IMR-90 (cell line): ENCODE measurements at regions not wholly inside any gene's neighbourhood (a gene's known extent, or its start where the extent isn't known, plus 50 kb on each side); places are given as distances from the start of the nearest gene placed in this dataset.

Experiments
- ATAC-seq: fragments of 200-7000 bp; cut with Tn5 transposase; 2 replicates; pipeline ENCODE4 v1.9.1; 2020; ENCODE audit warnings: low read depth, mild to moderate bottlenecking, moderate library complexity
- BruUV-seq: library from RNA; stranded (reverse); fragments of 400-500 nt; replicated peaks from 2 replicates; lab custom pipeline; 2021; lab: Mats Ljungman, UMichigan
- CTCF ChIA-PET: fragments of 300-600 bp; formaldehyde crosslinking; extraction: SDS; loops from one replicate; lab custom pipeline; 2021; ENCODE audit warnings: antibody characterized with exemption; lab: Yijun Ruan, JAX
- POLR2A ChIA-PET: fragments of 300-600 bp; sonication (Branson Sonifier 250); formaldehyde crosslinking; loops from one replicate; lab custom pipeline; 2022; ENCODE audit warnings: antibody characterized with exemption; ENCODE audit not compliant: unreplicated experiment; lab: Charles Lee
- DNase-seq: peaks from one replicate; pipeline ENCODE4 v3.0.0; 2013
- H2AFZ ChIP-seq: replicated peaks from 2 replicates; pipeline ENCODE3; 2013; ENCODE audit warnings: low read length, mild to moderate bottlenecking; ENCODE audit not compliant: poor library complexity
- H2AK5ac ChIP-seq: 2 replicates; pipeline ENCODE4 v1.6.1; 2013; ENCODE audit warnings: low read depth, low read length, inconsistent platforms
- H2AK9ac ChIP-seq: replicated peaks from 2 replicates; pipeline ENCODE3; 2013; ENCODE audit warnings: mild to moderate bottlenecking, low read depth, low read length, moderate library complexity; ENCODE audit not compliant: poor library complexity
- H2BK120ac ChIP-seq: 2 replicates; pipeline ENCODE4 v1.6.1; 2013; ENCODE audit warnings: low read depth, low read length, inconsistent platforms
- H2BK15ac ChIP-seq: 3 replicates; pipeline ENCODE4 v1.6.1; 2013; ENCODE audit warnings: low read depth, low read length, inconsistent platforms
- H2BK20ac ChIP-seq: 2 replicates; pipeline ENCODE4 v1.6.1; 2013; ENCODE audit warnings: low read depth, mild to moderate bottlenecking, inconsistent platforms, low read length, moderate library complexity
- H2BK5ac ChIP-seq: 2 replicates; pipeline ENCODE4 v1.6.1; 2013; ENCODE audit warnings: mild to moderate bottlenecking, low read depth, low read length, inconsistent platforms; ENCODE audit not compliant: poor library complexity, severe bottlenecking
- H3K14ac ChIP-seq: replicated peaks from 2 replicates; pipeline ENCODE4 v1.6.1; 2013; ENCODE audit warnings: low read depth, low read length, inconsistent platforms
- H3K18ac ChIP-seq: 2 replicates; pipeline ENCODE4 v1.6.1; 2013; ENCODE audit warnings: low read depth, low read length, control low read depth
- H3K23ac ChIP-seq: 2 replicates; pipeline ENCODE4 v1.6.1; 2013; ENCODE audit warnings: low read depth, low read length, inconsistent platforms
- H3K27ac ChIP-seq: 2 replicates; pipeline ENCODE4 v1.5.1; 2013; ENCODE audit warnings: mild to moderate bottlenecking, control low read depth, low read length; ENCODE audit not compliant: insufficient read depth
- H3K27me3 ChIP-seq: 2 replicates; pipeline ENCODE4 v1.6.1; 2013; ENCODE audit warnings: low read length; ENCODE audit not compliant: control insufficient read depth, insufficient read depth
- H3K36me3 ChIP-seq: 2 replicates; pipeline ENCODE4 v1.6.1; 2013; ENCODE audit warnings: low read length, mixed read lengths; ENCODE audit not compliant: control insufficient read depth, insufficient read depth
- H3K4ac ChIP-seq: 2 replicates; pipeline ENCODE4 v1.6.1; 2013; ENCODE audit warnings: low read depth, low read length, inconsistent platforms
- H3K4me1 ChIP-seq: 2 replicates; pipeline ENCODE4 v1.6.1; 2013; ENCODE audit warnings: low read length, mixed read lengths; ENCODE audit not compliant: control insufficient read depth, insufficient read depth
- H3K4me2 ChIP-seq: 2 replicates; pipeline ENCODE4 v1.6.1; 2013; ENCODE audit warnings: low read depth, mild to moderate bottlenecking, control low read depth, low read length, moderate library complexity
- H3K4me3 ChIP-seq: 2 replicates; pipeline ENCODE4 v1.5.1; 2013; ENCODE audit warnings: low read depth, mild to moderate bottlenecking, control low read depth, low read length, moderate library complexity; ENCODE audit not compliant: insufficient read depth
- H3K56ac ChIP-seq: 2 replicates; pipeline ENCODE4 v1.6.1; 2013; ENCODE audit warnings: low read length, inconsistent platforms; ENCODE audit not compliant: insufficient read depth; ENCODE audit errors: extremely low read depth
- H3K79me1 ChIP-seq, 2 experiments: 2 replicates each; pipeline ENCODE4 v1.6.1; 2013; ENCODE audit warnings: low read length in 2 of 2, inconsistent platforms in 1 of 2, low read depth in 1 of 2
- H3K9ac ChIP-seq: 2 replicates; pipeline ENCODE4 v1.6.1; 2013; ENCODE audit warnings: low read depth, low read length, control low read depth
- H3K9me1 ChIP-seq: 2 replicates; pipeline ENCODE4 v1.6.1; 2013; ENCODE audit warnings: low read length, inconsistent platforms; ENCODE audit not compliant: insufficient read depth
- H3K9me3 ChIP-seq: 2 replicates; pipeline ENCODE4 v1.6.1; 2013; ENCODE audit warnings: low read length; ENCODE audit not compliant: control insufficient read depth, insufficient read depth
- H4K20me1 ChIP-seq: 2 replicates; pipeline ENCODE4 v1.6.1; 2013; ENCODE audit warnings: low read length, inconsistent platforms; ENCODE audit not compliant: insufficient read depth
- H4K5ac ChIP-seq: 2 replicates; pipeline ENCODE4 v1.6.1; 2013; ENCODE audit warnings: mild to moderate bottlenecking, low read depth, low read length, control low read depth
- H4K8ac ChIP-seq, 2 experiments: 2 replicates each; pipeline ENCODE4 v1.6.1; 2013; ENCODE audit warnings: low read depth in 2 of 2, low read length in 2 of 2, control low read depth in 1 of 2, inconsistent platforms in 1 of 2
- H4K91ac ChIP-seq: 2 replicates; pipeline ENCODE4 v1.6.1; 2013; ENCODE audit warnings: low read depth, low read length, inconsistent platforms; ENCODE audit not compliant: insufficient read depth
- BHLHE40 ChIP-seq: fragments of 150-350 bp; IDR thresholded peaks from 2 replicates; pipeline ENCODE4 v1.6.1; 2016; ENCODE audit warnings: mild to moderate bottlenecking, low read depth, low read length
- CHD1 ChIP-seq: IDR thresholded peaks from 2 replicates; pipeline ENCODE4 v1.6.1; 2012; ENCODE audit warnings: low read depth, low read length, improper control_type of control experiment
- MAZ ChIP-seq: IDR thresholded peaks from 2 replicates; pipeline ENCODE4 v1.6.1; 2012; ENCODE audit warnings: low read depth, mild to moderate bottlenecking, low read length, improper control_type of control experiment, moderate library complexity, borderline replicate concordance
- POLR2A ChIP-seq: IDR thresholded peaks from 2 replicates; pipeline ENCODE4 v1.6.1; 2012; ENCODE audit warnings: mild to moderate bottlenecking, low read depth, low read length
- RCOR1 ChIP-seq: IDR thresholded peaks from 2 replicates; pipeline ENCODE4 v1.6.1; 2012; ENCODE audit warnings: mild to moderate bottlenecking, low read length, improper control_type of control experiment; ENCODE audit not compliant: insufficient replicate concordance
- WGBS, 2 experiments: methylation state at CpG; one replicate each; pipeline versions ENCODE4 v1.1.5 to v1.1.7; 2013; ENCODE audit warnings: missing lambda C conversion rate in 2 of 2; ENCODE audit not compliant: insufficient read length in 1 of 2; ENCODE audit errors: extremely low coverage in 2 of 2; 5-methylcytosine and 5-hydroxymethylcytosine counted together
- dilution Hi-C: fragments of 300-500 bp; cut with HindIII; formaldehyde crosslinking; loops from one replicate; pipeline ENCODE4 v1.14.3; 2018; ENCODE audit warnings: low sequenced_read_pairs; ENCODE audit not compliant: unreplicated experiment
- in situ Hi-C: fragments of 300-500 bp; cut with MboI; formaldehyde crosslinking; loops from 3 replicates; pipeline ENCODE4 v1.14.3; 2019; ENCODE audit warnings: low sequenced_read_pairs, inconsistent platforms, mixed read lengths
- intact Hi-C: fragments of 100-400 bp; cut with micrococcal nuclease; formaldehyde crosslinking; loops from 2 replicates; pipeline ENCODE4 v1.10.0; 2022
- TF ChIP-seq, protein P1 (sequence below): fragments of 150-350 bp; IDR thresholded peaks from 2 replicates; pipeline ENCODE4 v1.6.1; 2017; ENCODE audit warnings: mild to moderate bottlenecking, antibody characterized with exemption, low read length, low read depth

DNA sequence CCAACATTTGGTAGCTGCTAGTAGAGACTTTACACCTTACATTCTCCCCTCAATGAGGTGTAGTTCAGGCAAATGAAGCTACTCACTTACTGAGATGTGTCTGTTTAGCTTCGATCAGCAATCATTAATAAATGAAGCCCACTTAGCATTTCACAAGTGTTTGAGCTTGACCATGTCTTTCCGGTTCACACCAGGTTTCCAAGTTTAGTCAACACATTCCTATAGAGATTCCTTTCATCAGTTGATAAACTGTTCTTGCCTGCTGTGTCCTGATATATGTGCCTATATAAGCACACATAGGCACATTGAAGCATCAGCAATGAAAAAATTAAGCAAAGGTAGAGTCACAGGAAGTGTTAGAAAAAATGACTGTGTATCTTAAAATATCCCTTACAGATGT, 150.0 kb downstream of the BTBD3 start:
- Histone ChIP-seq H2AFZ (no peak overlapping the region), H2AK5ac (no peak overlapping the region), H3K9me3 (peaks cover 3% of the 10 kb centered on the region; the same call in 1 of the 2 replicates), H3K4me2 (no peak overlapping the region), H4K5ac (no peak overlapping the region), H4K20me1 (no peaks in the 10 kb centered on the region), H3K36me3 (no peaks in the 10 kb centered on the region), H4K8ac (no peak overlapping the region), H3K14ac (no peak overlapping the region), H2BK5ac (no peak overlapping the region), H3K56ac (no peak overlapping the region), H3K9me1 (no peaks in the 10 kb centered on the region), H2BK15ac (no peak overlapping the region), H2AK9ac (no peak overlapping the region), H3K27me3 (no peaks in the 10 kb centered on the region; the same call in 1 of the 2 replicates), H3K18ac (no peak overlapping the region), H3K9ac (no peak overlapping the region), H3K4me1 (0 out of 2 replicates have a peak, but pooled peaks cover 2% of the 10 kb centered on the region), H3K4ac (no peak overlapping the region), H2BK120ac (no peak overlapping the region), H3K27ac (no peak overlapping the region), H3K79me1 (no peaks in the 10 kb centered on the region), H4K91ac (no peak overlapping the region), H2BK20ac (no peak overlapping the region), H3K4me3 (no peak overlapping the region), H3K23ac (no peak overlapping the region)
- intact Hi-C loops (no loop called here), dilution Hi-C loops (no loop called here), in situ Hi-C loops (no loop called here)
- BruUV-seq: no TSS peak
- TF ChIP-seq MAZ (no peak), POLR2A (no peak), RCOR1 (no peak), CHD1 (no peak), BHLHE40 (no peak)
- TF ChIP-seq, protein P1, sequence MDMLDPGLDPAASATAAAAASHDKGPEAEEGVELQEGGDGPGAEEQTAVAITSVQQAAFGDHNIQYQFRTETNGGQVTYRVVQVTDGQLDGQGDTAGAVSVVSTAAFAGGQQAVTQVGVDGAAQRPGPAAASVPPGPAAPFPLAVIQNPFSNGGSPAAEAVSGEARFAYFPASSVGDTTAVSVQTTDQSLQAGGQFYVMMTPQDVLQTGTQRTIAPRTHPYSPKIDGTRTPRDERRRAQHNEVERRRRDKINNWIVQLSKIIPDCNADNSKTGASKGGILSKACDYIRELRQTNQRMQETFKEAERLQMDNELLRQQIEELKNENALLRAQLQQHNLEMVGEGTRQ: no peak
- WGBS, 2 experiments: no CpG with 5 or more reads among the region's 2 CpGs
- DNase-seq: no peak
- no peak for ATAC-seq
- POLR2A ChIA-PET: no interaction called here
- CTCF ChIA-PET: interaction anchor here (1.1 to 1.3 kb wide), 2 partner anchors 9 to 10 kb away, joined by 3 read pairs; no protein-coding TSS in a partner anchor
